Heart left ventricle (tissue), 13 donors: ENCODE measurements at regions not wholly inside any gene's neighbourhood (a gene's known extent, or its start where the extent isn't known, plus 50 kb on each side); places are given as distances from the start of the nearest gene placed in this dataset.

Source experiments
- CTCF ChIP-seq, 12 donors: fragments of 200-600 bp; sonication (generic) in 4 of 12; IDR thresholded peaks; one replicate each; pipeline versions ENCODE4 v1.5.0 to v1.8.0; 2018 to 2022; ENCODE audit warnings: antibody characterized with exemption in 12 of 12, mild to moderate bottlenecking in 5 of 12
- POLR2A ChIP-seq, 2 donors: fragments of 450-650 bp; IDR thresholded peaks; one replicate each; pipeline ENCODE4 v1.6.1; 2017; ENCODE audit warnings: antibody characterized with exemption in 2 of 2, mild to moderate bottlenecking in 2 of 2, moderate library complexity in 2 of 2
- donor health status: ischemic (EF 13 %, LVEDD 7.1; RV severe dilation, severe dysfunction).
- donor health status: DM: no; HTN: yes; CAD: no.
- donor health status: DM: no; HTN: no; CAD: no.
- donor health status: ischemic (EF 25% LVEDD 6.9; RV normal size, moderate dysfunction).
- donor health status: ischemic (EF 25% LVEDD 5.7; RV mildly dilated, moderate dysfunction).
- donor health status: ischemic (EF 35%, LVEDD 5.7; RV mildly dilated, moderate dysfunction).
- donor health status: nonischemic (EF 11% LVEDD 7.7; RV severe dilation, severe dysfunction).
- donor health status: DM: yes; HTN: yes; CAD: no.
- donor health status: PGD.
- donor health status: ischemic (EF 29% LVEDD 5.4; RV normal size, mild dysfunction).
- donor health status: nonischemic (EF 23%, LVEDD 6.1; RV moderate dilation, normal function).

GRCh38 chr6:17193106-17193775, 87.9 kb upstream of the RBM24 start:
- TF ChIP-seq CTCF (IDR thresholded peaks at IDR 0.05) (no peak), POLR2A (IDR thresholded peaks at IDR 0.05) (no peak)
